ENCODE measurements at regions not wholly inside any gene's neighbourhood (a gene's known extent, or its start where the extent isn't known, plus 50 kb on each side); places are given as distances from the start of the nearest gene placed in this dataset.
"Not testable (repeated sequence)": the region's sequence is repeated elsewhere in the genome, so short reads cannot be mapped to it uniquely, and the experiment has no call there.

DNA sequence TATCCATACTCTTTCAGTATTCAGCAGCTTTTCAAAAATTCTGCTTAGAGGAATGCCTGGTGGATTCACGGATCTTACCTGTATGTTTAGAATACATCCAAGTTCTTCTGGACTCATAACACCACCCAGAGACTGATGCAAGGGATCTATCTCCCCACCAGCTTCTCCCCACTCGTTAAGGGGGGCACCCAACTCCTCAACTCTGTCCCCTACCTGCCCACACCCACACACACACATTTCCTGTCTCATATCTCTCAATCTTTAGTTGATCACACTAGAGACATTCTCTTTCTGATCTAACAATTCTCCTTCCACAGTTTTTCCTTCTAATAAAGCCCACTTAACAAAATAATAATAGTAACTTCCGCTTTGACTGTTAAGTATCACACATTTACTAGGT is 110.1 kb downstream of the DLEU7 start:
- no peak for DNase-seq (ENCODE audit: low read depth, low spot score)

DNA sequence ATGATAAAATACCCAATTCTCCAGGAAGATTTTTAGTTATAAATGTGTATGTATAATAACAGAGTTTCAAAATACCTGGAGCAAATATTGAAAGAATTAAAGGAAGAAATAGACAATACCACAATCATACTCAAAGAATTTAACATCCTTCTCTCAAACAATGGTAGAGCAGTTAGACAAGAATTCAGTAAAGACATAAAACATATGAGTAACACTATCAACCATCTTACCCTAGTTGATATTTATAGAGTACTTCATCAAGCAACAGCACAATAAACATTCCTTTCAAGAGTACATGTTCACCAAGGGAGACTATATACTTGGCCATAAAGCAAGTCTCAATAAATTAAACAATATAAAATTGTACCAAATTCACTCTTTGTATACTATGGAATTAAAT is 108.4 kb downstream of the DLEU7 start:
- DNase-seq (ENCODE audit: low read depth, low spot score) = no peak

DNA sequence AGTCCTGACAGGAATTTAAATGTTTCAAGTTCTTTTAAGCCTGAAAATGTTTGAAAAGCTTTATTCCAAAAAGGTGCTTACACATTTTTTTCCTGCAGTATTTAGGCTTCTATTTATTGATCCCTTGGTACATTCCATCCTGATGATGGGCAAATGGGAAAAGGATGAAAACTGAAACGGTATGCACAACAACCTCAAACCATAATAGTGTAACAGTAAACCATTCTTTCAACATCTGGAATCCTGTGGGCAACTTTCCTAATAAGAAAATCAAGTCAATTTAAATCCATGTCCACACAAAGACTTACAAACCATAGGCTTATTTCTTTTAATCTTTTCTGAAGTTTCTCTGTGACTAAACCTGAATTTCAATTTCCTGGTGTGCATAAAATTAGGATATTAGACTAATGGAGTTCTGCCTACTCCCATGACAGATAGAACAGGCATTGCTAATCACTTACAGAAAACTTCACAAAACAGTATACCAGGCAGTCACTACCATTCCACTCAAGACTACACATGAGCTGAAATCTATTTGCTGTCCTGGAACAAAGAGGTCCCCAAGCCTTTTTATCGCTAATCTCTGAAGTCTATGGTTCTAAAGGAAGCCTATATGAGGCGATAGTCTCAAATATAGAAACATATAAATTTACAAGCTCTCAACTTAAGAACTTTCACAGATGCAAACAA is 103.3 kb downstream of the DLEU7 start:
- DNase-seq (ENCODE audit: low read depth, low spot score) = no peak

DNA sequence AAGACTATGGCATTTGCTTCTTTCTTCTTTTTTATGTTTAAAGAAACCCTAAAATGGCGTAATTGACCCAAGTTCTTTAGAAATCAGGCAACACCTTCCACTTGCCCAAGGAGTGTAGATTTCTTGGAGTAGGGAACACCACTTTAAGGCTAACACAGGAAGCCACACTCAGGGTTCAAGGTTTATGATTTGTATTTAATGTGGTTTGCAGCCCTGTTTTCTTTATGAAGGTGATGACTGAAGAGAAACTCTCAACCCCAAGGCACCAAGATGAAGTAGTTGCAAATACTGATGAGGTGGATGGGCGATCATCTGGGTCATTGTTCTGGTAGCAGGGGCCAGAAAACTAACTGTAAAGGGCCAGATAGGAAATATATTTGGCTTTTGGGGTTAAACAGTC is 101.1 kb downstream of the DLEU7 start:
- no peak for DNase-seq (ENCODE audit: low read depth, low spot score)

DNA sequence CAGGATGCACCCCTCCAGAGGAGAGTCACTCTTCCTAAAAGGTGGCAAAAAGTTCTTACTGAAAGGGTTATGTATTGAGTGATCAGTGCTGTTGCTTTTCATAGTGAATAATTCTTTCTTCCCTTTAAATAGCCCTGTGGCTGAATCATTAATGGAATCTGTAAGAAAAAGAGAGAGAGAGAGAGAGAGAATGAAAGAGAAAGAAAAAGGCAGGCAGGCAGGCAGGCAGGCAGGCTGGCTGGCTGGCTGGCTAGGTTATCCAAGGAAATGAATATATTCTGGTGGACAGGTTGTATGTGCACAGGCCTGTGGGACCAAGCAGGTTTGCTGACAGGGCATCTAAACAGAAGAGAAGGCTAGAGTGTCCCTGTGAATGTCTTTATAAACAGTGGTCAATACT is 100.5 kb downstream of the DLEU7 start:
- DNase-seq (ENCODE audit: low read depth, low spot score) = no peak

DNA sequence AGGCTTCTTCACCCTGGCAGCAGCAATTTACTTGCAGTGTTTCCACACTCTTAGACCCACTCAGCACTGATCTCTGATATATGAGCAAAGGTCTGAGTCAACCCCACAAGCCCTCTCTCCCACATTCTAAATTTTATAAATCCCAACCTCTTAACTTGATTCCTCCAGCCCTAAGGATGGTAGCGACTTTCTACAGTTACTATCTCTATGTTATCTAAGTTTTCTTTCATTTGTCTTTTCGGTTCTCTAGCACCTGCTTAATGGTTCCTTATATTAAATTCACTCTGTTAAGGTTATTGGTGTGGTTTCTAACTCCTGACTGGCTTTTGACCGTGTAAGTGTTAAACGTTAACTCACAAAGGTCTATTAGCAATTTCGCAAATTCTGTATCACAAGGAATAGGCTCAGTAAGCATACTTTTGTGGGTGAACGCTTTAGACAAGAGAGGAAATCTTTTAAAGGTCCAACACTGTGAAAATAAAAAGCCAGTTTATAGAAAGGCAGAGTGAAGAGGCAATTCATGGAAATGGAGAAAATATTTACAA is 99.3 kb downstream of the DLEU7 start:
- DNase-seq (ENCODE audit: low read depth, low spot score) = no peak

DNA sequence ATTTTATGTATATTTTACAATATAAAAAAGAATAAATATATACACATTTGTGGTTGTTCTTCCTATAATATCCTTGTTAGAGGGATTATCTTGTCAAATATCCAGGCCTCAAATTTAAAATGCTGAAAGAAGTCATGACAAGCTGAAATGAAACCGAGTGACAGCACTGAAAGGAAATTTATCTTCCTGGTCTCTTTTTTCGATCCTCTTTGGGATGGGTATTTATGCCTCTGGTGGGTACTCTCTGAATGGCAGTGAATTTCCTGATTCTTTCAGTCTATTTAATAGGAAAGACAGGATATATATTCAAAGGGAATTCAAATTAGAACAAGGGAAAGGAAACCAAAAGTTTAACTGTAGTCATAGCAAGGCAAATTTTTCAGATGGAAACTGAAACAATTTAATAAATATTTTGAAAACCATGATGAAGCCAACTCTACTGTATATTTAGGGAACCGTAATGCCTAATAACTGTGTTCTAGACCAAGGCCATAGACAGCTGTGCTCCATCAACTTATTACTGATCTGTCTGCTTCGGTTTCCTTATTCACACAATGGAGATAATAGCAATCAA is 97.9 kb downstream of the DLEU7 start:
- DNase-seq (ENCODE audit: low read depth, low spot score) = no peak

DNA sequence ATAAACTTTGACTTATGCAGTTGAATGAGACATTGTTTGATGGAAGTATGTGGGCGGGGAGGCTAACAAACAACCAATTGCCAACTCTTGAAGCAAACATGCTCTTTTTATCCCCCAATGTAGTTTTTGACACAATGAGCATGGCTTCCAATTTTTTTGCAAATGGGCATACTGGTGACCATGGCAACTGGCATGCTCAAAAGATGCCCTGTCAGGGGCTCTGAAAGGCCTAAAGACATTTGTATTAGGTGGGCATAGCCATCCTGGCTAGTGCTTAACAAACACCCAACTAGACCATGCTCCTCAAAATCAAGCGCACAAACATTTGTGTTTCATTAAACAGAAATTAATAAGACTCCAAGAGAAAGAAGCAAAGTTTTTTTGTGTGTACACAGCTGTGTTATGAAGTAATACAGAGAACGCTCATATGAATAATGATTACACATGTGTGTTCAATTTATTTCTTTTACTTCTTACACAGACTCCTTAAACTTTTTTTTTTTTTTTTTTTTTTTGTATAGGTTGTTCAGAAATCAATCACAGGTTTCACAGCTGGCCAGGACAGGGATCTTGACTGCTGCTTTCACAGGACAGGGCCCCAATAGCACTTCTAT is 95.6 kb downstream of the DLEU7 start:
- DNase-seq (ENCODE audit: low read depth, low spot score) = no peak

DNA sequence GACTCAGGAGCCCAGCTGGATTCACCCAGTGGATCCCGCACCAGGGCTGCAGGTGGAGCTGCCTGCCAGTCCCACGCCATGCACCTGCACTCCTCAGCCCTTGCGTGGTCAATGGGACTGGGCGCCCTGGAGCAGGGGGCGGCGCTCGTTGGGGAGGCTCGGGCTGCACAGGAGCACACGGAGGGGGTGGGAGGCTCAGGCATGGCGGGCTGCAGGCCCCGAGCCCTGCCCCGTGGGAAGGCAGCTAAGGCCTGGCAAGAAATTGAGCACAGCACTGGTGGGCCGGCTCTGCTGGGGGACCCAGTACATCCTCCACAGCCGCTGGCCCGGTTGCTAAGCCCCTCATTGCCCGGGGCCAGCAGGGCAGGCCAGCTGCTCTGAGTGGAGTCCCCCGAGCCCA is 90.3 kb downstream of the DLEU7 start:
- not testable (repeated sequence) for DNase-seq (ENCODE audit: low read depth, low spot score)

DNA sequence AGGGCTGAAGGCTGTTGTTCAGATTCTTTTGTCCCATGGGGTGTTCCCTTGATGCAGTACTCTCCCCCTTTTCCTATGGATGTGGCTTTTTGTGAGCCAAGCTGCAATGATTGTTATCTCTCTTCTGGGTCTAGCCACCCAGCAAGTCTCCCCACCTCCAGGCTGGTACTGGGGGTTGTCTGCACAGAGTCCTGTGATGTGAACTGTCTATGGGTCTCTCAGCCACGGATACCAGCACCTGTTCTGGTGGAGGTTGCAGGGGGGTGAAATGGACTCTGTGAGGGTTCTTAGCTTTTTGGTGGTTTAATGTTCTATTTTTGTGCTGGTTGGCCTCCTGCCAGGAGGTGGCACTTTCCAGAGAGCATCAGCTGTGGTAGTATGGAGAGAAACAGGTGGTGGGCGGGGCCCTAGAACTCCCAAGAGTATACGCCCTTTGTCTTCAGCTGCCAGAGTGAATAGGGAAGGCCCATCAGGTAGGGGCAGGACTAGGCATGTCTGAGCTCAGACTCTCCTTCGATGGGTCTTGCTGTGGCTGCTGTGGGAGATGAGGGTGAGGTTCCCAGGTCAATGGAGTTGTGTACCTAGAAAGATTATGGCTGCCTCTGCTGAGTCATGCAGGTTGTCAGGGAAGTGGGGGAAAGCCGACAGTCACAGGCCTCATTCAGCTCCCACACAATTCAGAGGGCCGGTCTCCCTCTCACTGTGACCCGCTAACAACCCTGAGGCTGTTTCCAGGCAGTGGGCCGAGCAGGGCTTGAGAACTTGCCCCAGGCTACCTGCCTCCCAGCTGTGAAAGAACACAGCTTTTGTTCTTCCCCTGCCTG is 87.4 kb downstream of the DLEU7 start:
- not testable (repeated sequence) for DNase-seq (ENCODE audit: low read depth, low spot score)

DNA sequence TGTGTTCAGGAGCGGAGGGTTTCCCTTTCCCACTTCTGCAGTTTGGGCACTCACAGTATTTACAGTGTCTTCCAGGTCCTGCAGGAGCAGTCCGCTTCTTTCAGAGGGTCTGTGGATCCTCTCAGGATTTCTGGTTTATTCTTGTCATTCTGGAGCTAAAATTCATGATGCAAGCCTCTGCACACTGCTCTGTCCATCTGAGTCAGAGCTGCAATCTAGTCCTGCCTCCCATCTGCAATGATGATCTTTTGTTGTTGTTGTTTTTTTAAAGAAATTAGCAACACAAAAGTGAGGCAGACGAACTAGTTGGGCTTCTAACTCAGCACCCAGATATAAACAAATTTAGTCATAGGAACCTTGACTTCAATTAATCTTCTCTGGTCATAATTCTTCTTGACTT is 86.5 kb downstream of the DLEU7 start:
- DNase-seq (ENCODE audit: low read depth, low spot score) = no peak

DNA sequence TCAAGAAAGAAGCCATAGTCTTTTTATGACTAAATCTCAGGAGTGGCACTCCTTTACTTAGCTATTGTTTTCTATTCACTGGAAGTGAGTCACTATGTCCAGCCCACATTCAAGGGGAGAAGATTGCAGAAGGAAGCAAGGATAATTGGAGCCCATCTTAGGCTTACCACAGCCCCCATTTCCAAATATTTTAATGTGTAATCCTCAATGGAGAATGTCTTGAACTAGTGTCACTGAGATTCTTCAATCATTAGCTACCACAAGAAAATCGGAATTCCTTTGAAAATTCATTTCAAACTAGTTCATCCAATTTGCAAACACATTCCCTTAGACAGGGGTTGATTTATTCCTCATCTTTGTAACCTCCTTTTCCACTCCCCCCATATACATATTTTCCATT is 84.7 kb downstream of the DLEU7 start:
- no peak for DNase-seq (ENCODE audit: low read depth, low spot score)

DNA sequence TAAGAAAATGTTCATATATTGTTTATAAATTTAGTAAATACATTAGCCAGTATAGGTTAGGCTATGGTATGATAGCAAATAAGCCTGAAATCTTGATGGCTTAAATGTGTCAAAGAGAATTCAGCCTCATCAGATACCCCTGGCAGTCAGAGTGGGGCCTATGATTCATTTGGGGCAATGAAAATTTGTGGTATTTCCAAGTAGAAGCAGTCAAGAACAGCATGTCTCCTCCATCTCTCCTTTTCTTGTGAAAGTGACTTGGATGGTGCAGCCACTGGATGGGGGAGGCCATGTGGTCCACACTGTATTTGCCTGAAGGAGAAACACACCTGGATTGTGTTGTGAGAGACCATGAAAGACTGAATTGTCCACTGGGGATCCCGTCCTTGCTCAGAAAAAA is 82.7 kb downstream of the DLEU7 start:
- DNase-seq (ENCODE audit: low read depth, low spot score) = peak; percentile 59

DNA sequence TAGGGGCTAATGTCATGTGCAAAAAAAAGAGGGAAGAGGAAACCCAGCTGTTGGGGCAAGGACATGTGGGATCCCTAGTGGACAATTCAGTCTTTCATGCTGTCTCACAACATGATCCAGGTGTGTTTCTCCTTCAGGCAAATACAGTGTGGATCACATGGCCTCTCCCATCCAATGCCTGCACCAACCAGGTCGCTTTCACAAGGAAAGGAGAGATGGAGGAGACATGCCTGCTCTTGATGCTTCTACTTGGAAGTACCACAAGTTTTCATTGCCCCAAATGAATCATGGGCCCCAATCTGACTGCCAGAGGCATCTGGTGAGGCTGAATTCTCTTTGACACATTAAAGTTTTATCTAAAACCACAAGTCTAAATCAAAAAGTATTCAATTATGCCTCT is 82.1 kb downstream of the DLEU7 start:
- DNase-seq (ENCODE audit: low read depth, low spot score) = no peak

DNA sequence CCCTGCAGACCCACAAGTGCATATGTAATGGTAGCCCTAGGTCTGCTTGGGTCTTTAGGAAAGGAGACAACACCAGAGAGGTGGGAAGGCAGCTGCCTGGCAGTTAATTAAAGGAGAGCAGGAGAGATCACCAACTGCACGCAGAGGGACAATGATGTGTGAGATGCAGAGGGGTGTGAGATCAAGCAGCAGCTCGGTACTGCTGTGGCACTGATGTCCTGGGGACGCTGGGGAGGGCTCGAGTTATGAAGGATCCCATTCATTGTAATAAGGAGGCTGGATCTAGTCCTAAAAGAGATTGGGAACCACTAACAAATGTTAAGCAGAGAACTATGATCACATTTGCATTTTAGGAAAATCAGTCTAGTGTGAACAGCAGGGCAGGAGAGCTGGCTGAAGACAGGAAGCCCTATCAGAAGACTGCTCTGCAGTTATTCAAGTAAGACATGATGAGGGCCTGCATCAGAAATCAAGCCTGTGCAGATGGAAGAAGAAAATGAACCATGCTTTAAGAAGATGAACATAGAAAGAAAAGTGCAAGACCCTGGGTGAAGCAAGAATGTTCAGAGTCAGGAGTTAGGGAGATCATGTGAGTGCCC is 80.4 kb downstream of the DLEU7 start:
- DNase-seq (ENCODE audit: low read depth, low spot score) = no peak

DNA sequence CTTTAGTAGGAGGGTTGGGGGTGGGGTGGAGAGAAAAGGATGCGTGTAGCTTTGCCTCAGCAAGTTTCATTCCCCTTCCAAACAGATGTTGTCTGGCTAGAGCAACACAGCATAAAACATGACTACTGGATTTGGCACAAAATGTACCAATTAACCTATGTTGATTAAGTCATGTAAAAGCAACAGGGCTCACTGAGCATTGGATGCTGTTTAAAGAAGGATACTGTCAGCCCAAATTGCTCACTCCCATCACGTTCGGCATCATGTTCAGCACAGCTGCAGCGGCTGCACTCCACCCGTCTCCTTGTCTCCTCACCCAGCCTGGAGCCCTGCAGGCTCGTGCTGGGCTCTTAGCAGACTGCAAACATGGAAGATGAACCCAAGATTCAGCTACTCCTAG is 77.5 kb downstream of the DLEU7 start:
- no peak for DNase-seq (ENCODE audit: low read depth, low spot score)

DNA sequence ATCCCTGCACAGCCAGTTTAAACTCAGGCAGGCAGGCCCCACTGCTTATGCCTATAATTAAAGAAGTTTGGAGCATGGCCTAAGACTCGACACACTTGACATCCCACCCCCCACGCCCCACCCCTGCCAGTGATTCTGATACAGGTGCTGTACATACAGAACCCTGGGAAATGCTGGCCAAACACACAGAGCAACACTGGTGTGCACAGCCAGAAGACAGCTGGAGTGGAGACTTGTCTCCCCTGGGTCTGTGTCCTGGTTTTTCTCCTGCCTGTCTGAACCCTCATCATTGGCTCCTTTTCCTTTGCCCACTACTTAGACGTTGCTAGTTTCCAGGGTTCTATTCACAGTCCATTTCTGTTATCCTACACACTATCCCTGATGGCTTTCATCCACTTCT is 76.8 kb downstream of the DLEU7 start:
- no peak for DNase-seq (ENCODE audit: low read depth, low spot score)

DNA sequence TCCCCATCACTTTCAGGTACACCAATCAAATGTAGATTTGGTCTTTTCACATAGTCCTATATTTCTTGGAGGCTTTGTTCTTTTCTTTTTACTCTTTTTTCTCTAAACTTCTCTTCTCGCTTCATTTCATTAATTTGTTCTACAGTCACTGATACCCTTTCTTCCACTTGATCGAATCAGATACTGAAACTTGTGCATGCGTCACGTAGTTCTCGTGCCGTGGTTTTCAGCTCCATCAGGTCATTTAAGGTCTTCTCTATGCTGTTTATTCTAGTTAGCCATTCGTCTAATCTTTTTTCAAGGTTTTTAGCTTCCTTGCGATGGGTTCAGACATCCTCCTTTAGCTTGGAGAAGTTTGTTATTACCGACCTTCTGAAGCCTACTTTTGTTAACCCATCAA is 70.6 kb downstream of the DLEU7 start:
- not testable (repeated sequence) for DNase-seq (ENCODE audit: low read depth, low spot score)

Data from astrocyte of the hippocampus (primary cell).